ENCODE measurements at regions not wholly inside any gene's neighbourhood (a gene's known extent, or its start where the extent isn't known, plus 50 kb on each side); places are given as distances from the start of the nearest gene placed in this dataset.

DNA sequence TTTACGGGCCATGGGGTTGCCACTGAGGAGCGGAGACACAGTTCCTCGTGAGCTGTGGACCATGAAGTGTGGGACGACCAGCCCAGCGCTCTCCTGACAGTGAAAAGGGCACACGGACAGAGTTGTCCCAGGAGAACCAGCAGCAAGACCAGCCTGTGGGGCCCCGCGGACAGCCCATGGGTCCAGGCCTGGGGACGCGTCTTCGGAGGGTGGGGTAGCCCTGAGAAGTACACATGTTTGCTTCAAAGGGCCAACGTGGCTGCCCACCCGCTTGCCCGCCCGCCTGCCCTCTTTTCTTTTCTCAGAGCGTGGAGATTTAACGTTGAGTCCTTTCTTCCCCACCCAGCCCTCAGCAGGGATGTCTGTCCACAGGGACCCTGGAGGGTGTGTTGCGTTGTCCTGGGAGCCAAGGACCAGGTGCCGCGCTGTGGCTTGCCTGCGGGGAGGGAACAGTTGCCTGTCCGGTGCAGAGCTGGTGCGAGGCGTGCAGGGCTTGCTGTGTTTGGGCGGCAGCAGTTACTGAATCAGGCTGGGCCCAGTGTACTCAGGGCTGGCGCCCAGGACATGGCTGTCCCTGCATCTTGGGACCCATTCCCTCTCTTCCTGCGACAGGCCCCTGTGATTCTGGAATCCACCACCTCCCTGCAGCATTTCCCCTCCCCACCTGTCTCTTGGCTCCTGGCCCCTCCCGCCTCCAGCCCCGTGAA, 120.1 kb upstream of the HDAC4 start:
- DNase-seq: no peak

- DNase-seq: no peak
These were observed 119.2 kb upstream of the HDAC4 start for GRCh38 chr2:239519921-239520585.

DNA sequence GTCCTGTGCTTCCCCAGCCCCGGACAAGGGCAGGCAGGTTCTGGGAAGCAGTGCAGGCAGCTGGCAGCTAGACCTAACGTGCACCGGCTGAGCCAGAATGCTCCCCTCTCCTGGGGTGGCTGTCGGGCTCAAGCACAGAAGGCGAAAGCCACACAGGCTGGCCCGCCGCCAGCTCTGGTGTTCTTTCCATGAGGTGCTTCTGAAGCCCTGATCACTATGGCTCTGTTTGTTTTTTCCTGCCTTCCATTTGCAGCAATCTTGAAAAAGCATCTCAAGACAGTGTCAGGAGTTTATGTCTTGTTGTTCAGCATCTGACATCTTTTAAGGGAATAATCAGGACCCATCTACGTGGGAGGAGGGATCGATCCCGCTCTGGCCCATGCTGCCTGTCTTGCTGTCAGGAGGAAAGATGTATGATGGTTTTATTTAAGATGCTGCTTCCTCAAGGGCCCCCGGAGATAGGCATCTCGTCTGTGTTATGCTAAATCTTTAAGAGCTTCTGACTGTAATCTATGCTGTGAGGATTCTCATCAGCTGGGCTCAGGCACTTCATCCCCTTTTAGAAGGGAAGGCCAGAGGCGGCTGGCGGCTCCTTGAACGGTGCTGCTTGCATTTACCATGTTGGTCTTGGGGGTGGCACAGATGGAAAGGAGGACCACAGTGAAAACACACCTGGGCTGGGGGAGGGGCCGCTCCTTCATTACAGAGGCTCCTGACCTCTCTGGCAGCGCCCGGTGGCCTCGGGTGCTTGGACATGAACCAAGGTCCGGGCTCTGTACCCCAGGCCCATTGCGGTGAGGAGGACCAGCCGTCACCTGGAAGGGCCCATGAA, 118.5 kb upstream of the HDAC4 start:
- peak; percentile 60 for DNase-seq

DNA sequence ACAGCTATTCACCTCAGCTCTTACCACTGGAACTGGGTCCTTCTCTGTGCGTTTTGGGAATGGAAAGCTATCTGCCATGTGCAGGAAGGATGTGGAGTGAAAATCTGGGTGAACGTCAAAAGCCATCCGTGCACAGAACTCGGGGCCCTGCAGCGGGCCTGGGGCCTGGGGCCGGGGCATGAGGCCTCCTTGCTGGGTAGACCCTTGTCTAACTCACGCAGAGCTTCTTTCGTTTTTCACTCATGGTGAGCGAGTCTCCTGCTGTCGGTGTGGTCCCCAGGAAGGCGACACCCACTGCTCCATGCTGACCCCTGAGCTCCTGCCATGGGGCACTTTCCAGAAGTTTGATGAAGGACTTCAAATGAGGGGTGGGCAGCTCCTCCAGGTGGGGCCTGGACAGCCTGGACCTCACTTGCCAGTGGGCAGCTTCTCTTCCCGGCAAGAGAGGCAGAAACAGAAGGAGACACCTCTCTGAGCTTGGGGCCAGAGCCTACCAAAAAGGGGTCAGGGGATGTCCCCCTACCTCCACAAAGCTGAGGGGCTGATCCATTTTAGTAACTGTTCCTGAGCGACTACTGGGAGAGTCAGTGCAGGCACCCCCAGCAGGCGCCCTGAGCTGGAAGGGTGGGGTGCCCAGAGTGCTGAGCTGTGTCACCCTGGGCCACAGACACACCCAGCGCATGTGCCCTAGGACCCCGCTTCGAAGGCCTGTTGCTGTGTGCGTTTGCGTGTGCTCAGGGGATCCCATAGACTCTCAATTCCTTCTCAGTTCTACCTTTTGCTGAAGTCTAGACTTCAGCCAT, 117.7 kb upstream of the HDAC4 start:
- DNase-seq: no peak

DNA sequence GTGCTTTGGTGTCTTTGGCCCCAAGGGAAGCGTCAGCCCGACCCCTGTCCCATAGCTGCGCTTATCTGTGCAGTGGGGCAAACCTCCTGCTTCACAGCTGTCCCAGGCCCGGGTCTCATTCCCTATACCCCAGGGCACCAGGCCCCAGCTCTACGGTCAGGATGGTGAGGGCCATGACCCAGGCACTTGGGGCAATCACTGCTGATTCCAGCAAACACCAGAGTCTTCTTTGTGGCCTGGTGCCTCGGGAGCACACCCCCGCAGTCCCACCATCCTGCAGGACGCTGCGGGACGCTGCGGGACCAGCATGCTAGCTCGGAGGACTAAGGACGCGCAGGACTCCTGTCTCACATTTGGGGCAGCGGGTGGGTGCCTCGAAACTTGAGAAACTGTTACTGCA, 116.9 kb upstream of the HDAC4 start:
- no peak for DNase-seq

DNA sequence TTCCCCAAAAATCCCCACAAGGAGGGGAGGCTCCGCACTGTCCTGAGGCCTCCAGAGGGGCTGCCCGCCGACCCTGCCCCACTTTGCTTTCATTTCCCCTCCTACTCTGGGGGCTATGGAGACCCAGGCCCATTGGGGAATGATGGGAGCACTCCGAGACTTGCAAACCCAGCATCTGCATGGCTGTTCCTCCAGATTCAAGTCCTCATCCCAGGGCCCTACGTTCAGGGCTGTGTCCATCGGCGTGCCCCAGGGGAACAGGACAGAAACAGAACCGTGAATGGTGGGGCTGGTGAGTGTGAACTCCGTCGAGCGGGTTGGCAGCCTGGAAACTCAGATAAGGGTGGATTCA, 116.1 kb upstream of the HDAC4 start:
- DNase-seq: no peak

GRCh38 chr2:239516286-239516953, 115.6 kb upstream of the HDAC4 start:
- DNase-seq: no peak

DNA sequence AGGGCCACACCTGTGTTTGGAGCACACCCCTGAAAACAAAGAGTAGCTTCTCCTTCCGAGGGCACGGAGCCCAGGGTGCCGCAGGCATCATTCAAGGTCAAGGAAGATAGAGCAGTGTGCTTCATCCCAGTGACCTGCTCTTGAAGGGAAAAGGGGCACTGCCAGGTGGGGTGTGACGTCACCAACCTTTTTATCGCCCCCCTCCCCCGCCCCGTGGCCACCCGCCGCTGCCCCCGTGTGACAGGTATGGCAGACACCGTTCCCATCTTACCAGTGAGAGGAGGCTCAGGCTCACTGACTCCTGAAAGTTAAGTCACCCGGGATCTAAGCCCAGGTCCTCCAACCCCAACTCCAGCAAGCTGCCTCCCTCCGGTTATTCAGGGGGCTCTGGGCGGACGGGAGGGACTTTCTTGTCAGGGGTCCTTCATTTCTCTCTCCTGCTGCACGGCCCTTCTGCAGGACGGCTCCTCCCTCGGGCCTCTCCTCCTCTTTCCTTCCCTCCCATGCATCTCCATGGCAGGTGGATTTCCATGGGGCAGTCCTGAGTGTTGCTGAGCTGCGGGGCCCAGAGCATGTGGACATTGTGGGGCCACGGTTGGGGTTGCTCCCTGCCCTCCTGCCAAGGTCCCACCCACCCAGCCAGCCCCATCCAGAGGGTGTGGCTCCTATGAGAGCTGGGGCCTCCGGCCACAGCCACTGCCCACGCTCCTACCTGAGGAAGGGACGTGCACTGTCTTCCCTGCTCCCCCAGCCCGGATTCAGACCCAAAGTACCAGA, 114.1 kb upstream of the HDAC4 start:
- no peak for DNase-seq

DNA sequence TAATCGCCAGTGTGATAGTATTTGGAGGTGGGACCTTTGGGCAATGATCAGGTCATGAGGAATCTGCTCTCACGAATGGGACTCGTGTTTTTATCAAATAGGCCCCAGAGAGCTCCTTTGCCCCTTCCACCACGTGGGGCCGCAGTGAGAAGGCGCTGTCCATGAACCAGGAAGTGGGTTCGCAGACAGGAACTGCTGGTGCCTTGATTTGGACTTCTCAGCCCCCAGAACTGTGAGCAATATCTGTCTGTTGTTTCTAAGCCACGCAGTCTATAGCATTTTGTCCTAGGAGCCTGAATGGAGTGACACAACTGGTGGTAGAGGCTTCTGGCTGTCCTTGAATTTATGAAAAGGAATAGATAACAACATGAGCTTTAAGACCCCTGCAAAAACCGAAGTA, 111.2 kb upstream of the HDAC4 start:
- DNase-seq: no peak

DNA sequence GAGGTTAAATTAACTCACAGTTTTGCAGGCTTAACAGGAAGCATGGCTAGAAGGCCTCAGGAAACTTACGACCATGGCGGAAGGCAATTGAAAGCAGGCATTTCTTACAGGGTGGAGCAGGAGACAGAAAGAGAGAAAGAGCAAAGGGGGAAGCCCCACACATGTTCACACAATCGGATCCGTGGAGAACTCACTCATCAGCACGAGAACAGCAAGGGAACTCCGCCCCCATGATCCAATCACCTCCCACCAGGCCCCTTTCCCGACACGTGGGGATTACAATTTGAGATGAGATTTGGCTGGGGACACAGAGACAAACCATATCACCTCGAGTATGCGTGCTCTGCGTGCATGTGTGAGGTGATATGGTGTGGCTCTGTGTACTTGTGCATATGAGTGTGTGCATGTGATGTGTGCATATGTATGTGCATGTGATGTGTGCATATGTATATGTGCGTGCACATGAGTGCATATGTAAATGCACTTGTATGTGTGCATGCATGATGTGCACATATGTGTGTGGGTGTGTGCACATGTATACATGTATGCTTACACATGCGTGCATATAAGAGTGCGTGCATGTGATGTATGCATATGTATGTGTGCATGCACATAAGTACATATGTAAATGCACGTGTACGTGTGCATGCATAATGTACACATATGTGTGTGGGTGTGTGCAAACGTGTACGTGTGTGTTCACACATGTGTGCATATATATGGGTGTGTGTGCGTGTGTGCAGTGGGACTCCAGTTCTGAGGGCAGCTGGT, 108.7 kb upstream of the HDAC4 start:
- DNase-seq: no peak

DNA sequence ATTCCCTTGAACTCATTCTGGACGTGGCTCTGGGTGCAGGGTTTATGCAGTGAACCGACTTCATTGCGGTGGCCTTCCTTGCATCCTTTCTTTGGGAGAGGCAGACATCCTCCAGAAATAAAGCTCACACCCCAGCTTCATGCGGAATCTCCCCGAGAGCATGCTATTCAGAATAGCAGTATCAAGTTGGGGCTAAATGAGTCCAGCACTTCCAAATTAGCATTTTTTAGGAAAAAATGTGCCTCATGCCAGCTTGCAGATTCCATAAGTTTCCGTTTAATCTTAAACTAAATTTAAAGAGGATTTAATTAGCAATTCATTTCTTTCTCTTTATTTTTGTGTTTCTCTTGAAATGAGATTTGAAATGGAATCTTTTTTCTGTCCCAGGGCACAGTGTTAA, 107.4 kb upstream of the HDAC4 start:
- no peak for DNase-seq

GRCh38 chr2:239507576-239508258, 106.9 kb upstream of the HDAC4 start:
- DNase-seq: no peak

DNA sequence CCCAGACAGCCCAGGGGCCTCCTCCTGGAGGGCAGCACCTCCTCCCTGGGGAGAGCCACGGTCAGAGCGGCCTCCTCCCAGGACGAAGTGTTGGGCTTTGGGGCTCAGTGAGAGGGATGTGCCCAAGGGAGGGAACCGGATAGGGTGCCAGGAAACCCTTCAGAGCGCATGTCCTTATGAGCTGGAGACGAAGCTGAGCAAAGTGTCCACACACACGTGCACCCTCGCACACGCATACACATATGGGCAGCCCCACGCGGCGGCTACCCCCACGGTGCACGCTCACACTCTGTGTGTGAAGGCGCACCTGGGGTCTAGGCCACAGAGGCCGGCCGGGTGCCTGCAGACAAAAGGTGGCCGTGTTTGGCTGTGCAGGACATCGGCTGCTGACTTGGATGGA, 106.1 kb upstream of the HDAC4 start:
- no peak for DNase-seq

DNA sequence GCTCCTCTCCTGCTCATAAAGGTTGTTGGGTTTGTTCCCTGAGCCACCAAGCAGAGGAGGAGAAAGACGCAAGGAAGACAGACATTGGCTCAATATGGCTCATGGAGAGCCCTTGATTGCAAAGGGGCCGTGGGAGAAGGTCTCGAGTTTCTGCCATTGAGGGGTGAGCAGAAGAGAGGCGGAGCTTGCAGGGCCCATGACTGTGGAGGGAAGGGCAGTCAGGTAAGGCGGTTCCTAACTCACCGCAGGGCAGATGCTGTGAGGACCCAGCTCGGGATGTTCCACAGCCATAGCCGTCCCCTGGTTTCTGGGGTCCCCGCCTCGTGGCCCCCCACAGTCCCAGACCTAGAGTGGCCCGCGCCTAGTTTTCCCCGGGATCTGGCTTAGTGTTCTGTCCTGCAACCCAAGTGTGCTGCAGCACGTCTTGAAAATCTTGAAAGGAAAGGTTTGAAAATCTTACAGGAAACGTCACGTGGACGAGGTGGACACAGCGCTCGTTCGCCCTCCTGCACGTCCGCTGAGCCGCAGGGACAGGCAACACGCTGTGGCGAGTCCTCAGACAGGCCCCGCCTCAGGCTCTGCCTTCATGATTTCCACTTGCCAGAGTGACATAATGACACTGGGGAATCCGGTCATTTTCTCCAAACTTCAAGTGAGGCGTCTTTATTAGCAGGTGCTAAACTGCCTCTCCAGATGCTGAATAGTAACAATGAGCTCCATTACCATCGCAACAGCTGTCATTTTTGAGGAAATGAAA, 105.5 kb upstream of the HDAC4 start:
- DNase-seq: no peak

DNA sequence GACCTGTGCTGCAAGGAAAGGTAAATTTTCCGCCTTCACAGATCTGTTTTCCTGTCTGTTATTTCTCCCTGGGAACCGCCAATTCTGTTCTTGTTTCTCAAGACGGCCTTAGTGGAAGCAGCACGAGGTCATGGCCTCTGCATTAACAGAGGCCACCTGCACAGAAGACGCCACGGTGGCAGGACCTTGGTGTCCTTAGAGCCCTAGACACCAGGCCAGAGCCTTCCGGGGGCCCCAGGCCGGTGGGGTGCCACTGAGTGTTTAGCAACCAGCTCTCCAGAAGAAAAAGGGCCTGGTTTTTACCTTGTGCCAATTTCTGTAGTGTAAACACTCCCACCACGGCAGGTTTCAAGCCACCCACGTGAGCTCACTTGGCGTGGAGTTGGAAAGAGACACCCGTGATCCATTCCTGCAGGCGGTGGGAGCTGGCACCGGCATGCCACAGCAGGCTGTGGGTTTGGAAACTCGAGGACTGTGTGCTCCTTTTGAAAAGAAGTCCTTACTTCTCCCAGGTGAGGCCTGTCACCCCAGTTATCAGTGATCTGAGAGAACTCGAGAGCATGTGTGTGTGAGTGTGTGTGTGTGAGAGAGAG, 103.9 kb upstream of the HDAC4 start:
- no peak for DNase-seq

DNA sequence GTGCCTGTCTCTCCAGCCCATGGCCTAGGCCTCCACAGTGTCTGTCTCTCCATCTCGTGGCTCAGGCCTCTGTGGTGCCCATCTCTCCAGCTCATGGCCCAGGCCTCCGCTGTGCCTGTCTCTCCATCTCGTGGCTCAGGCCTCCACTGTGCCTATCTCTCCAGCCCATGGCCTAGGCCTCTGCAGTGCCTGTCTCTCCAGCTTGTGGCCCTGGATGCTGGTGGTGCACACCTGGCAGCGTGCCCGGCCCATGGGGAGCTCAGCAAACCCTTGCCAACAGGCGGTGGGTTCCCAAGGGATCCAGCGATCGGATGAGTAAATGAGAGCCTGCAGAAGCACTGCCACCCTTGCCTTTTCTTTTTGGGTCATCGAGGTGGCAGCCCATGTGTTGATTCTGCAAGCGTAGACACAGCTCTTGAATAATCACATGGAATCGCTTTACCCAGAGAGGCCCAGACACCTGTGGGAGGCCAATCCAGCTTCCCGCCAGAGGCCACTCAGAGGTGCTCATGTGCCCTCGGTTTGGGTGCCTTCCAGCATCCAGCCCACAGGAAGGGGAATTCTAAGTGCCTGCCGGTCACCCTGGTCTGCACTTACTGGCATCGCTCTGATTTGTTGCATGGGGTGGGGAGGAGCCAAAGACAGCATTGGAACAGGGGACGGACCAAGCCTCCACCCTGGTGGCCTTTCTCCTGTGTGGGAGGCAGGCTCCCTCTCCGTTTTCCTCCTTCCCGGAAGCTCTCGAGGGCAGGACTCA, 101.8 kb upstream of the HDAC4 start:
- DNase-seq: peak; percentile 12

DNA sequence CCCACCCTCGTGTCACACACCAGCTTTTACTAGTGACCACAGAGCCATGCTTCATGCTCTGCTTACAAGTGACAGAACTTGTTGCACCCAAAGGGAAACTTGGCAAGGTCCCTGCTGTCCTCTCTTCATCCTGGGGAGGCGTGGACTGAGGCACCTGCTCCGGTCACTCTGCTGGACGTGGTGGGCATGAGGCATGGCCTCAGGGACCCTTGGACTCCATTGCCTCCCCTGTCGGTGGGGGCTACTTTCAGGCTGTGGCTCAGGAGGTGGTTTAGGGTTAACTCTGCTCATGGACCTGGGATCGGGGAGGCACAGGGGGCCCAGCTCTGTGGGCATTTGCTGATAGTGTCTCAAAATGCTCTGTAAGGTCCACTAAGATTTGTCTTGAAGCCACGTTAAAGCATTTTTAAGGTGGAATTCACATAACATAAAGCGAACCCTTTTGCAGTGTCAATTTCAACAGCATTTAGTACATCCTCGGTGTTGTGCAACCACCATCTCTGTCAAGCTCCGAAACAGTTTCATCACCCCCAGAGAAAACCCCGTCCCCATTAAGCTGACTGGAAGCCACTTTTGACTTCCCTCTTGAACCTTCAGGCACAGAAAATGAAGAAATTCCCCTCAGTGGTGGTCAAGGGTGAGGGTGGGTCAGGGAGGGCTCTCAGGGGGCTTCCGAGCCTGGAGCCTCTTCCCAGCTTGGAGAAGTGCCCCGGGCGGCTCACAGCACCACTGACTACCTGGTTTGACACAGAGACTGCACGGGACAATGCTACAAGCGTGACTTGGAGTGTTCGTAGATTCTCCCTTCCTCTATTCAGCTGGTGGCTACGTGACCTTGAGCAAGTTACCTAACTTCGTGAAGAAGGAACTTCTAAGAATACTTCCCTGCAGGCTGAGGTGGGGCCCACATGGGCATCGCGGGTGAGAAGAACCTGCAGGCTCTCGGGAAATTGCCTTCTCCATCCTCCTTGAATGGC, 100.0 kb upstream of the HDAC4 start:
- DNase-seq: no peak
